Caco-2 (cell line): ENCODE measurements at regions not wholly inside any gene's neighbourhood (a gene's known extent, or its start where the extent isn't known, plus 50 kb on each side); places are given as distances from the start of the nearest gene placed in this dataset.
"Not testable (repeated sequence)": the region's sequence is repeated elsewhere in the genome, so short reads cannot be mapped to it uniquely, and the experiment has no call there.

Experiments used
- BruUV-seq: library from RNA; stranded (reverse); fragments of 400-500 nt; replicated peaks from 2 replicates; lab custom pipeline; 2021; lab: Mats Ljungman, UMichigan
- CTCF ChIA-PET: fragments of 300-600 bp; sonication (Branson Sonifier 250); formaldehyde crosslinking; loops from one replicate; lab custom pipeline; 2022; ENCODE audit warnings: antibody characterized with exemption; lab: Charles Lee
- POLR2A ChIA-PET: fragments of 300-600 bp; sonication (Branson Sonifier 250); formaldehyde crosslinking; loops from one replicate; lab custom pipeline; 2022; ENCODE audit warnings: antibody characterized with exemption; lab: Charles Lee
- DNase-seq, 2 experiments: peaks; one replicate each; pipeline versions ENCODE4 v3.0.0 to v3.0.0-alpha.2; 2020 to 2022
- H3K27me3 ChIP-seq: replicated peaks from 2 replicates; pipeline ENCODE4 v1.6.0; 2011; ENCODE audit warnings: low read length; ENCODE audit not compliant: control insufficient read depth, insufficient read depth
- H3K36me3 ChIP-seq: 2 replicates; pipeline ENCODE4 v1.5.1; 2011; ENCODE audit warnings: low read length; ENCODE audit not compliant: control insufficient read depth, insufficient read depth
- H3K4me1 ChIP-seq: fragments of 250-450 bp; sonication (Bioruptor Pico); 2 replicates; pipeline ENCODE4 v1.5.1; 2020; ENCODE audit warnings: mild to moderate bottlenecking
- H3K4me3 ChIP-seq: 2 replicates; pipeline ENCODE4 v1.5.1; 2011; ENCODE audit warnings: low read depth, mild to moderate bottlenecking, control low read depth, low read length
- H3K9me3 ChIP-seq: fragments of 250-450 bp; sonication (Bioruptor Pico); 2 replicates; pipeline ENCODE4 v1.5.1; 2020; ENCODE audit warnings: mild to moderate bottlenecking, moderate library complexity
- H3K27ac Mint-ChIP-seq: one replicate; pipeline ENCODE4 v1.8.0; 2022; ENCODE audit warnings: mixed read lengths; ENCODE audit not compliant: unreplicated experiment
- H3K27me3 Mint-ChIP-seq: one replicate; pipeline ENCODE4 v1.8.0; 2022; ENCODE audit warnings: mixed read lengths; ENCODE audit not compliant: insufficient read depth, unreplicated experiment
- H3K36me3 Mint-ChIP-seq: one replicate; pipeline ENCODE4 v1.8.0; 2022; ENCODE audit warnings: mild to moderate bottlenecking, mixed read lengths; ENCODE audit not compliant: insufficient read depth, unreplicated experiment
- H3K4me1 Mint-ChIP-seq: one replicate; pipeline ENCODE4 v1.8.0; 2022; ENCODE audit warnings: low read depth, mixed read lengths; ENCODE audit not compliant: unreplicated experiment
- H3K4me3 Mint-ChIP-seq: one replicate; pipeline ENCODE4 v1.8.0; 2022; ENCODE audit warnings: mild to moderate bottlenecking, moderate library complexity, mixed read lengths; ENCODE audit not compliant: unreplicated experiment
- H3K9me3 Mint-ChIP-seq: one replicate; pipeline ENCODE4 v1.8.0; 2022; ENCODE audit warnings: mixed read lengths; ENCODE audit not compliant: unreplicated experiment
- CTCF ChIP-seq, 2 experiments: fragments of 200-600 bp in 1 of 2; IDR thresholded peaks; 1 replicate in 1 of 2; 2 replicates in 1 of 2; pipeline versions ENCODE4 v1.5.1 to v1.8.0; 2011 to 2022; ENCODE audit warnings: antibody characterized with exemption in 1 of 2, control low read depth in 1 of 2, inconsistent platforms in 1 of 2, low read depth in 1 of 2, low read length in 1 of 2, mild to moderate bottlenecking in 1 of 2, moderate library complexity in 1 of 2; ENCODE audit not compliant: insufficient read depth in 1 of 2, severe bottlenecking in 1 of 2, unreplicated experiment in 1 of 2
- intact Hi-C: fragments of 100-400 bp; cut with micrococcal nuclease; formaldehyde crosslinking; loops from one replicate; pipeline ENCODE4 v1.10.0; 2022; ENCODE audit not compliant: unreplicated experiment

GRCh38 chr19:27806471-27807070 lies 1406.4 kb downstream of the UQCRFS1 start:
- TF ChIP-seq CTCF (IDR thresholded peaks at IDR 0.05; ENCODE audit: insufficient read depth in 1 of 2, low read depth in 1 of 2, low read length in 1 of 2, severe bottlenecking in 1 of 2, unreplicated experiment in 1 of 2), result no peak
- Mint-ChIP-seq H3K4me1 (no peaks in the 10 kb centered on the region), H3K36me3 (no peaks in the 10 kb centered on the region), H3K4me3 (no peak overlapping the region), H3K27me3 (no peaks in the 10 kb centered on the region), H3K9me3 (peaks cover 8% of the 10 kb centered on the region), H3K27ac (no peak overlapping the region)
- Histone ChIP-seq H3K4me1 (no peaks in the 10 kb centered on the region), H3K4me3 (no peak overlapping the region), H3K27me3 (no peaks in the 10 kb centered on the region), H3K36me3 (no peaks in the 10 kb centered on the region), H3K9me3 (no peaks in the 10 kb centered on the region)
- intact Hi-C loops, result no loop called here
- POLR2A ChIA-PET, result no interaction called here
- CTCF ChIA-PET, result no interaction called here
- no TSS peak for BruUV-seq
- no peak for DNase-seq

- H3K4me1 ChIP-seq, result no peaks in the 10 kb centered on the region
- CTCF ChIA-PET, result no interaction called here
- no peak overlapping the region for H3K4me3 ChIP-seq
- POLR2A ChIA-PET, result no interaction called here
- Mint-ChIP-seq H3K27ac (no peak overlapping the region), H3K4me3 (no peak overlapping the region), H3K36me3 (no peaks in the 10 kb centered on the region), H3K9me3 (peaks cover 12% of the 10 kb centered on the region), H3K4me1 (no peaks in the 10 kb centered on the region), H3K27me3 (no peaks in the 10 kb centered on the region)
- no peaks in the 10 kb centered on the region for H3K27me3 ChIP-seq
- no TSS peak for BruUV-seq
- H3K36me3 ChIP-seq, result no peaks in the 10 kb centered on the region
- no peak for DNase-seq
- no peaks in the 10 kb centered on the region for H3K9me3 ChIP-seq
- intact Hi-C loops, result no loop called here
- TF ChIP-seq CTCF (IDR thresholded peaks at IDR 0.05; ENCODE audit: insufficient read depth in 1 of 2, low read depth in 1 of 2, low read length in 1 of 2, severe bottlenecking in 1 of 2, unreplicated experiment in 1 of 2), result no peak
Observed at GRCh38 chr19:27805848-27806247, 1407.1 kb downstream of the UQCRFS1 start.

- H3K9me3 ChIP-seq, H3K27ac Mint-ChIP-seq, H3K27me3 ChIP-seq, POLR2A ChIA-PET, H3K4me1 ChIP-seq, H3K4me3 Mint-ChIP-seq, H3K36me3 Mint-ChIP-seq, H3K36me3 ChIP-seq, H3K27me3 Mint-ChIP-seq, intact Hi-C loops, CTCF ChIA-PET, H3K4me3 ChIP-seq, BruUV-seq, H3K4me1 Mint-ChIP-seq: not testable (repeated sequence)
- peak in 1 of 2 experiments; percentile 41 for TF ChIP-seq CTCF (IDR thresholded peaks at IDR 0.05; ENCODE audit: insufficient read depth in 1 of 2, low read depth in 1 of 2, low read length in 1 of 2, severe bottlenecking in 1 of 2, unreplicated experiment in 1 of 2)
- H3K9me3 Mint-ChIP-seq, result peaks cover 12% of the 10 kb centered on the region
- peak in 1 of 2 experiments; percentile 30 for DNase-seq
Observed at GRCh38 chr19:27802293-27802692, 1410.7 kb downstream of the UQCRFS1 start.
